ENCODE measurements at regions not wholly inside any gene's neighbourhood (a gene's known extent, or its start where the extent isn't known, plus 50 kb on each side); places are given as distances from the start of the nearest gene placed in this dataset.
"Not testable (repeated sequence)": the region's sequence is repeated elsewhere in the genome, so short reads cannot be mapped to it uniquely, and the experiment has no call there.

- no peak for DNase-seq (ENCODE audit: low spot score in 2 of 2)
Measured at GRCh38 chr10:117492504-117492903, 50.0 kb upstream of the EMX2 start.

GRCh38 chr10:117488004-117488403 lies 54.5 kb upstream of the EMX2 start:
- H3K27me3 Mint-ChIP-seq: peaks cover 18% of the 10 kb centered on the region

More at GRCh38 chr10:117492504-117492903, 50.0 kb upstream of the EMX2 start:
- no peak for ATAC-seq (ENCODE audit: low read depth)
- no peak overlapping the region for H3K4me3 Mint-ChIP-seq
- H3K36me3 Mint-ChIP-seq: no peaks in the 10 kb centered on the region
- H3K27me3 Mint-ChIP-seq: peaks cover 19% of the 10 kb centered on the region
- H3K27ac Mint-ChIP-seq: no peak overlapping the region
- no peaks in the 10 kb centered on the region for H3K4me1 Mint-ChIP-seq
- no peaks in the 10 kb centered on the region for H3K9me3 Mint-ChIP-seq

GRCh38 chr10:117486606-117487005 lies 55.9 kb upstream of the EMX2 start:
- no peak overlapping the region for H3K27ac Mint-ChIP-seq
- no peak for ATAC-seq (ENCODE audit: low read depth)
- H3K27me3 Mint-ChIP-seq: peaks cover 15% of the 10 kb centered on the region
- no peaks in the 10 kb centered on the region for H3K4me1 Mint-ChIP-seq
- H3K4me3 Mint-ChIP-seq: no peak overlapping the region
- no peaks in the 10 kb centered on the region for H3K9me3 Mint-ChIP-seq
- no peaks in the 10 kb centered on the region for H3K36me3 Mint-ChIP-seq
- DNase-seq (ENCODE audit: low spot score in 2 of 2): no peak

More at GRCh38 chr10:117488004-117488403, 54.5 kb upstream of the EMX2 start:
- ATAC-seq (ENCODE audit: low read depth) (no peak), DNase-seq (ENCODE audit: low spot score in 2 of 2) (no peak)
- no peak overlapping the region for H3K4me3 Mint-ChIP-seq
- no peak overlapping the region for H3K27ac Mint-ChIP-seq
- no peaks in the 10 kb centered on the region for H3K4me1 Mint-ChIP-seq
- no peaks in the 10 kb centered on the region for H3K9me3 Mint-ChIP-seq
- H3K36me3 Mint-ChIP-seq: no peaks in the 10 kb centered on the region

GRCh38 chr10:117483056-117483590 lies 59.4 kb upstream of the EMX2 start:
- H3K4me3 Mint-ChIP-seq: no peak overlapping the region
- DNase-seq (ENCODE audit: low spot score in 2 of 2) (no peak), ATAC-seq (ENCODE audit: low read depth) (no peak)
- no peaks in the 10 kb centered on the region for H3K36me3 Mint-ChIP-seq
- peaks cover 8% of the 10 kb centered on the region for H3K27me3 Mint-ChIP-seq
- H3K27ac Mint-ChIP-seq: no peak overlapping the region
- H3K9me3 Mint-ChIP-seq: no peaks in the 10 kb centered on the region
- no peaks in the 10 kb centered on the region for H3K4me1 Mint-ChIP-seq

- not testable (repeated sequence) for H3K4me1 Mint-ChIP-seq; H3K27me3 Mint-ChIP-seq; DNase-seq (ENCODE audit: low spot score in 2 of 2); ATAC-seq (ENCODE audit: low read depth); H3K9me3 Mint-ChIP-seq; H3K27ac Mint-ChIP-seq; H3K36me3 Mint-ChIP-seq; H3K4me3 Mint-ChIP-seq
Measured at GRCh38 chr10:117481011-117481410, 61.5 kb upstream of the EMX2 start.

GRCh38 chr10:117480097-117480496 lies 62.4 kb upstream of the EMX2 start:
- H3K4me3 Mint-ChIP-seq: no peak overlapping the region
- no peaks in the 10 kb centered on the region for H3K36me3 Mint-ChIP-seq
- no peak overlapping the region for H3K27ac Mint-ChIP-seq
- H3K4me1 Mint-ChIP-seq: no peaks in the 10 kb centered on the region
- H3K27me3 Mint-ChIP-seq: peaks cover 6% of the 10 kb centered on the region
- ATAC-seq (ENCODE audit: low read depth) (no peak), DNase-seq (ENCODE audit: low spot score in 2 of 2) (no peak)
- H3K9me3 Mint-ChIP-seq: no peaks in the 10 kb centered on the region

- ATAC-seq (ENCODE audit: low read depth): no peak
- Mint-ChIP-seq H3K4me3 (no peak overlapping the region), H3K9me3 (no peaks in the 10 kb centered on the region), H3K4me1 (no peaks in the 10 kb centered on the region), H3K27me3 (peaks cover 6% of the 10 kb centered on the region), H3K27ac (no peak overlapping the region), H3K36me3 (no peaks in the 10 kb centered on the region)
- DNase-seq (ENCODE audit: low spot score in 2 of 2): no peak
Measured at GRCh38 chr10:117477961-117478670, 64.4 kb upstream of the EMX2 start.

- no peaks in the 10 kb centered on the region for H3K36me3 Mint-ChIP-seq
- H3K27me3 Mint-ChIP-seq: peaks cover 7% of the 10 kb centered on the region
- H3K9me3 Mint-ChIP-seq: no peaks in the 10 kb centered on the region
- H3K4me3 Mint-ChIP-seq: no peak overlapping the region
- ATAC-seq (ENCODE audit: low read depth) (no peak), DNase-seq (ENCODE audit: low spot score in 2 of 2) (no peak)
- H3K27ac Mint-ChIP-seq: no peak overlapping the region
- H3K4me1 Mint-ChIP-seq: no peaks in the 10 kb centered on the region
Measured at GRCh38 chr10:117477211-117477947, 65.2 kb upstream of the EMX2 start.

- no peak overlapping the region for H3K27ac Mint-ChIP-seq
- no peak for ATAC-seq (ENCODE audit: low read depth)
- no peaks in the 10 kb centered on the region for H3K4me1 Mint-ChIP-seq
- H3K9me3 Mint-ChIP-seq: no peaks in the 10 kb centered on the region
- H3K36me3 Mint-ChIP-seq: no peaks in the 10 kb centered on the region
- peaks cover 10% of the 10 kb centered on the region for H3K27me3 Mint-ChIP-seq
- DNase-seq (ENCODE audit: low spot score in 2 of 2): no peak
- H3K4me3 Mint-ChIP-seq: no peak overlapping the region
Measured at GRCh38 chr10:117476716-117477115, 65.8 kb upstream of the EMX2 start.

GRCh38 chr10:117476281-117476680 lies 66.3 kb upstream of the EMX2 start:
- Mint-ChIP-seq H3K4me1 (no peaks in the 10 kb centered on the region), H3K4me3 (no peak overlapping the region), H3K36me3 (no peaks in the 10 kb centered on the region), H3K9me3 (no peaks in the 10 kb centered on the region), H3K27ac (no peak overlapping the region), H3K27me3 (peaks cover 10% of the 10 kb centered on the region)
- DNase-seq (ENCODE audit: low spot score in 2 of 2): no peak
- ATAC-seq (ENCODE audit: low read depth): no peak

- Mint-ChIP-seq H3K27me3 (peaks cover 14% of the 10 kb centered on the region), H3K4me1 (no peaks in the 10 kb centered on the region), H3K9me3 (no peaks in the 10 kb centered on the region), H3K4me3 (no peak overlapping the region), H3K36me3 (no peaks in the 10 kb centered on the region), H3K27ac (no peak overlapping the region)
- no peak for ATAC-seq (ENCODE audit: low read depth)
- DNase-seq (ENCODE audit: low spot score in 2 of 2): no peak
Measured at GRCh38 chr10:117472872-117473271, 69.7 kb upstream of the EMX2 start.

- Mint-ChIP-seq H3K36me3 (no peaks in the 10 kb centered on the region), H3K27ac (no peak overlapping the region), H3K27me3 (peaks cover 14% of the 10 kb centered on the region), H3K9me3 (no peaks in the 10 kb centered on the region), H3K4me3 (no peak overlapping the region), H3K4me1 (no peaks in the 10 kb centered on the region)
- ATAC-seq (ENCODE audit: low read depth) (no peak), DNase-seq (ENCODE audit: low spot score in 2 of 2) (no peak)
Measured at GRCh38 chr10:117471344-117471874, 71.1 kb upstream of the EMX2 start.

GRCh38 chr10:117470733-117471132 lies 71.8 kb upstream of the EMX2 start:
- ATAC-seq (ENCODE audit: low read depth) (no peak), DNase-seq (ENCODE audit: low spot score in 2 of 2) (no peak)
- Mint-ChIP-seq H3K27me3 (peaks cover 14% of the 10 kb centered on the region), H3K4me1 (no peaks in the 10 kb centered on the region), H3K27ac (no peak overlapping the region), H3K36me3 (no peaks in the 10 kb centered on the region), H3K4me3 (no peak overlapping the region), H3K9me3 (no peaks in the 10 kb centered on the region)

- Mint-ChIP-seq H3K9me3 (no peaks in the 10 kb centered on the region), H3K27me3 (peaks cover 14% of the 10 kb centered on the region), H3K27ac (no peak overlapping the region), H3K36me3 (no peaks in the 10 kb centered on the region), H3K4me3 (no peak overlapping the region), H3K4me1 (no peaks in the 10 kb centered on the region)
- no peak for DNase-seq (ENCODE audit: low spot score in 2 of 2)
- no peak for ATAC-seq (ENCODE audit: low read depth)
Measured at GRCh38 chr10:117468665-117469064, 73.9 kb upstream of the EMX2 start.
